ENCODE measurements at regions not wholly inside any gene's neighbourhood (a gene's known extent, or its start where the extent isn't known, plus 50 kb on each side); places are given as distances from the start of the nearest gene placed in this dataset.

DNA sequence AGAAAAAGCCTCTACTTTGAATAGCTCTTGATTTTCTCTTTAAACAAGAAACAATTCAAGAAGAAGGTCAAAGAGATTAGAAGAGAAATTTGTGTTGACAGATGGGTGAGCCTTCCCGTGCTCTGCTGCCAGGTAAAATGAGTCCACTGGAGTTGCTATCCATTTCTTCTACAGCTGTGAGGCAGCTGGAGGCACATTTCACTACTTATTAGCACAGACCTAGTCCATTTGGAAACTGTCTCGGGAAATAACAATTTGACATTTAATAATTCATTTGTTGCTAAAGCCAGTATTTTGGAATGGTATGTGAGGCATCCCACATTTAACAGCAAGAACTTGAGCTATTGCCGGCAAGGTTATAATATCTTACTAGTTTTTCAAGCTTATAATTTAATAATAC, 396.8 kb upstream of the GRIA3 start:
- Mint-ChIP-seq H3K4me3 (no peak overlapping the region), H3K4me1 (ENCODE audit: low read depth) (no peaks in the 10 kb centered on the region), H3K9me3 (no peaks in the 10 kb centered on the region), H3K27ac (no peak overlapping the region), H3K27me3 (ENCODE audit: low read depth) (no peaks in the 10 kb centered on the region), H3K36me3 (ENCODE audit: low read depth) (no peaks in the 10 kb centered on the region)
- no peak for DNase-seq (ENCODE audit: low spot score)

DNA sequence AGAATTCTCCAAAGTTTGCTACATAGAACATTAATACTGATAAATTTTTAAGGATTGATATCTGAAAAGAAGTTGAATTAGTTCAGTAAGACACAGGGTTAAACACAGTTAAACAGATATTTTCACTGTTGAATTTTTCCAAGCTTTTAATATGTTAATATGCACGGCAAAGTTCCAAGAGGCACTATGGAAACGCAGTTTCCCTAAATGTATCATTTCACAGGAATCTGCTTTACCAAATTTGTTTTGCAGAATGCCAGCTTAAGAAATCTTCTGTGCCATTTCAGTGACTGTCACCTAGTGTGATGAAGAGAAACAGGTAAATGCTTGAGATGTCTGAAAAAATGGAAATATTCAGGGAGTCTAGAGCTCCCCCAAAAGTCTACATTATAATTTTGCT, 395.9 kb upstream of the GRIA3 start:
- H3K4me1 Mint-ChIP-seq (ENCODE audit: low read depth) = no peaks in the 10 kb centered on the region
- no peak overlapping the region for H3K4me3 Mint-ChIP-seq
- H3K27me3 Mint-ChIP-seq (ENCODE audit: low read depth) = no peaks in the 10 kb centered on the region
- H3K36me3 Mint-ChIP-seq (ENCODE audit: low read depth) = no peaks in the 10 kb centered on the region
- H3K9me3 Mint-ChIP-seq = no peaks in the 10 kb centered on the region
- no peak for DNase-seq (ENCODE audit: low spot score)
- H3K27ac Mint-ChIP-seq = no peak overlapping the region

GRCh38 chrX:122790376-122791095, 393.5 kb upstream of the GRIA3 start:
- H3K9me3 Mint-ChIP-seq = peaks cover 4% of the 10 kb centered on the region
- H3K27ac Mint-ChIP-seq = no peak overlapping the region
- DNase-seq (ENCODE audit: low spot score) = no peak
- H3K27me3 Mint-ChIP-seq (ENCODE audit: low read depth) = no peaks in the 10 kb centered on the region
- H3K4me3 Mint-ChIP-seq = no peak overlapping the region
- H3K4me1 Mint-ChIP-seq (ENCODE audit: low read depth) = no peaks in the 10 kb centered on the region
- H3K36me3 Mint-ChIP-seq (ENCODE audit: low read depth) = no peaks in the 10 kb centered on the region

GRCh38 chrX:122813876-122814275, 370.2 kb upstream of the GRIA3 start:
- Mint-ChIP-seq H3K27me3 (ENCODE audit: low read depth) (no peaks in the 10 kb centered on the region), H3K9me3 (no peaks in the 10 kb centered on the region), H3K4me3 (no peak overlapping the region), H3K4me1 (ENCODE audit: low read depth) (no peaks in the 10 kb centered on the region), H3K27ac (no peak overlapping the region), H3K36me3 (ENCODE audit: low read depth) (no peaks in the 10 kb centered on the region)
- no peak for DNase-seq (ENCODE audit: low spot score)

- Mint-ChIP-seq H3K4me3 (no peak overlapping the region), H3K36me3 (ENCODE audit: low read depth) (no peaks in the 10 kb centered on the region), H3K4me1 (ENCODE audit: low read depth) (no peaks in the 10 kb centered on the region), H3K9me3 (peaks cover 13% of the 10 kb centered on the region), H3K27me3 (ENCODE audit: low read depth) (no peaks in the 10 kb centered on the region), H3K27ac (no peak overlapping the region)
- no peak for DNase-seq (ENCODE audit: low spot score)
These were observed 367.8 kb upstream of the GRIA3 start for GRCh38 chrX:122816288-122816687.

DNA sequence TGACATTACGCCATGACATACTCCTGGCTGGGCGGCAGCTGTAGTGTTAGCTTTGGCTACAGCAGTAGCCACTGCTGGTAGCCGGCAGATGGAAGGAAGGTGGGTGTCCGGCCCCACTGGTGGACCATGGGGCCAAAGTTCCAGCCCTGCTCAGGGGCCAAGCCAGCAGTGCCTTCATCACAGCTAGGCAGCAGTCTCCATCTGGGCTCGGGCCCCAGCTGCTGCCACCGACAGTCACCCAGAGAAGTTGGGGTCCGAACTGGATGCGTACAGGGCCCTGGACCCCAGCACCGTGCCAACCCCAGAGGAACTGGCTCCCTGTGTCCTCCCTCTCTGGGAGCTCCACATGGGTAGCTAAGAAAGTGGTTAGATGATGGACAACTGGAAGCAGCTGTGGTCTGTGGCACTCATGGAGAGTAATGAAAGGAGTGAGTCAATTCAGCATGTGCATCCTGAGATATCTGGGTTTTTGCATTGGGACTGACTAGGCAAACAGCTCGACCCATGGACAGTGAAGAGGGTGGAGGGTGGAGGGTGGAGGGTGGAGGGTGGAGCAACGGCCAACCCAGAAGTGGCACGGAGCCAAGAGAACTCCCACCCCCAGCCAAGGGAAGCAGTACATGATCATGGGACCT, 366.6 kb upstream of the GRIA3 start:
- no peak overlapping the region for H3K27ac Mint-ChIP-seq

GRCh38 chrX:122818068-122818467, 366.0 kb upstream of the GRIA3 start:
- Mint-ChIP-seq H3K9me3 (peaks cover 13% of the 10 kb centered on the region), H3K27me3 (ENCODE audit: low read depth) (no peaks in the 10 kb centered on the region), H3K4me1 (ENCODE audit: low read depth) (no peaks in the 10 kb centered on the region), H3K36me3 (ENCODE audit: low read depth) (no peaks in the 10 kb centered on the region), H3K27ac (no peak overlapping the region), H3K4me3 (no peak overlapping the region)
- no peak for DNase-seq (ENCODE audit: low spot score)

More for the DNA sequence above, 366.6 kb upstream of the GRIA3 start:
- Mint-ChIP-seq H3K27me3 (ENCODE audit: low read depth) (no peaks in the 10 kb centered on the region), H3K9me3 (peaks cover 13% of the 10 kb centered on the region), H3K4me3 (no peak overlapping the region), H3K36me3 (ENCODE audit: low read depth) (no peaks in the 10 kb centered on the region), H3K4me1 (ENCODE audit: low read depth) (no peaks in the 10 kb centered on the region)
- no peak for DNase-seq (ENCODE audit: low spot score)

- H3K36me3 Mint-ChIP-seq (ENCODE audit: low read depth) = no peaks in the 10 kb centered on the region
These were observed 350.8 kb upstream of the GRIA3 start for GRCh38 chrX:122833230-122833629.

GRCh38 chrX:122835886-122836285, 348.2 kb upstream of the GRIA3 start:
- H3K36me3 Mint-ChIP-seq (ENCODE audit: low read depth) = no peaks in the 10 kb centered on the region

More at GRCh38 chrX:122833230-122833629, 350.8 kb upstream of the GRIA3 start:
- Mint-ChIP-seq H3K4me3 (no peak overlapping the region), H3K27me3 (ENCODE audit: low read depth) (no peaks in the 10 kb centered on the region), H3K4me1 (ENCODE audit: low read depth) (no peaks in the 10 kb centered on the region), H3K9me3 (no peaks in the 10 kb centered on the region), H3K27ac (no peak overlapping the region)
- no peak for DNase-seq (ENCODE audit: low spot score)

DNA sequence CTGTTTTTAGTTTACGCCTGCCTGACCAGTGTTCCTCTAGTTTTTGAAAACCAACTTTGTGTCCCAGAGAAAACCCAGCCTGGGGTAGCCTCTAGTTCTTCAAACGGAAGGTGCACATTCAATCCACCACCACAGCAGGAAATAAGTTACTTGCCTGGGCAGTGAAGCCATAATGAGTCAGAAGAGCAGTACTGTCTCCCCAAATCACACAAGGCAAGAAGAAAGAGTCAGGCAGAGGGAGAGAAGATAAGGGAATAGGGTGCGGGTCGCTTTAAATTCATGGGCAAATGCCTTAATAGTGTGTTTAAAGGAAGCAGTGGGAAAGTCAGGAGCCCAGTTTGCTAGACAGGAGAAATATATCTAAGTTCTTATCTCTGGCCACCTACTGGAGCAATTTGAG, 333.8 kb upstream of the GRIA3 start:
- Mint-ChIP-seq H3K4me1 (ENCODE audit: low read depth) (no peaks in the 10 kb centered on the region), H3K27ac (no peak overlapping the region), H3K9me3 (no peaks in the 10 kb centered on the region), H3K27me3 (ENCODE audit: low read depth) (no peaks in the 10 kb centered on the region), H3K4me3 (no peak overlapping the region), H3K36me3 (ENCODE audit: low read depth) (no peaks in the 10 kb centered on the region)
- DNase-seq (ENCODE audit: low spot score) = no peak

More at GRCh38 chrX:122835886-122836285, 348.2 kb upstream of the GRIA3 start:
- H3K27ac Mint-ChIP-seq = no peak overlapping the region
- DNase-seq (ENCODE audit: low spot score) = no peak
- H3K27me3 Mint-ChIP-seq (ENCODE audit: low read depth) = no peaks in the 10 kb centered on the region
- H3K9me3 Mint-ChIP-seq = no peaks in the 10 kb centered on the region
- no peak overlapping the region for H3K4me3 Mint-ChIP-seq
- H3K4me1 Mint-ChIP-seq (ENCODE audit: low read depth) = no peaks in the 10 kb centered on the region

GRCh38 chrX:122856205-122856604, 327.9 kb upstream of the GRIA3 start:
- Mint-ChIP-seq H3K4me1 (ENCODE audit: low read depth) (no peaks in the 10 kb centered on the region), H3K36me3 (ENCODE audit: low read depth) (no peaks in the 10 kb centered on the region), H3K27ac (no peak overlapping the region), H3K4me3 (no peak overlapping the region), H3K9me3 (no peaks in the 10 kb centered on the region), H3K27me3 (ENCODE audit: low read depth) (no peaks in the 10 kb centered on the region)
- DNase-seq (ENCODE audit: low spot score) = no peak

DNA sequence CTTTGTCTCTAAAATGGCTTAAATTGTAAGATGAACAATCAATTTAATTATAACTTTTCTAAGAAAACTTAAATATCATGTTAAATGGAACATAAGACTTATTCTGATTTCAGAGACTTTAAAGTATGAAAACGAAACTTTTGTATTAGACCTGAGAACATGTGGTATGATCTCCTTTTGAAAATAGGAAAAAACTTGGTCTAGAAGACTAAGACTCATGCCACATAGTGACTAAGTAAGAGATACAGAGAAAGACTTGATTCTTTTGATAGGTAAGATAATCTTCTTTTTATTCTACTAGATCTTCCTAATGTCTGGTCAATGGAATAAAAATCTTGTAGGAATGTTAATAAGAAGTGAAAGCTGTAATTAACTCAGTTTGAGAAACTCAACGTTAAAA, 326.3 kb upstream of the GRIA3 start:
- H3K36me3 Mint-ChIP-seq (ENCODE audit: low read depth) = no peaks in the 10 kb centered on the region
- H3K27ac Mint-ChIP-seq = no peak overlapping the region
- H3K4me3 Mint-ChIP-seq = no peak overlapping the region
- H3K4me1 Mint-ChIP-seq (ENCODE audit: low read depth) = no peaks in the 10 kb centered on the region
- DNase-seq (ENCODE audit: low spot score) = no peak
- H3K9me3 Mint-ChIP-seq = no peaks in the 10 kb centered on the region
- no peaks in the 10 kb centered on the region for H3K27me3 Mint-ChIP-seq (ENCODE audit: low read depth)

- no peaks in the 10 kb centered on the region for H3K27me3 Mint-ChIP-seq (ENCODE audit: low read depth)
- H3K4me3 Mint-ChIP-seq = no peak overlapping the region
- H3K4me1 Mint-ChIP-seq (ENCODE audit: low read depth) = no peaks in the 10 kb centered on the region
- no peak overlapping the region for H3K27ac Mint-ChIP-seq
- H3K9me3 Mint-ChIP-seq = no peaks in the 10 kb centered on the region
- no peaks in the 10 kb centered on the region for H3K36me3 Mint-ChIP-seq (ENCODE audit: low read depth)
- no peak for DNase-seq (ENCODE audit: low spot score)
These were observed 321.0 kb upstream of the GRIA3 start for GRCh38 chrX:122863067-122863466.

GRCh38 chrX:122866532-122866931, 317.5 kb upstream of the GRIA3 start:
- no peaks in the 10 kb centered on the region for H3K27me3 Mint-ChIP-seq (ENCODE audit: low read depth)
- no peaks in the 10 kb centered on the region for H3K9me3 Mint-ChIP-seq
- H3K36me3 Mint-ChIP-seq (ENCODE audit: low read depth) = no peaks in the 10 kb centered on the region
- no peak for DNase-seq (ENCODE audit: low spot score)
- H3K4me3 Mint-ChIP-seq = no peak overlapping the region
- H3K4me1 Mint-ChIP-seq (ENCODE audit: low read depth) = no peaks in the 10 kb centered on the region
- H3K27ac Mint-ChIP-seq = no peak overlapping the region

GRCh38 chrX:122868631-122869030, 315.4 kb upstream of the GRIA3 start:
- no peaks in the 10 kb centered on the region for H3K9me3 Mint-ChIP-seq
- no peak overlapping the region for H3K4me3 Mint-ChIP-seq
- no peaks in the 10 kb centered on the region for H3K27me3 Mint-ChIP-seq (ENCODE audit: low read depth)
- no peak for DNase-seq (ENCODE audit: low spot score)
- H3K4me1 Mint-ChIP-seq (ENCODE audit: low read depth) = no peaks in the 10 kb centered on the region
- H3K36me3 Mint-ChIP-seq (ENCODE audit: low read depth) = no peaks in the 10 kb centered on the region
- H3K27ac Mint-ChIP-seq = no peak overlapping the region

Measured in T-helper 2 cell treated with Interferon-gamma antibody and Interleukin-4, amounts not matched to agents 5 μg/mL and 100 μg/mL, for 36 hours (primary cell).